Vagina (tissue), 2 donors: ENCODE measurements at regions not wholly inside any gene's neighbourhood (a gene's known extent, or its start where the extent isn't known, plus 50 kb on each side); places are given as distances from the start of the nearest gene placed in this dataset.

ENCODE experiments used
- DNase-seq, 2 donors: peaks; one replicate each; pipeline ENCODE4 v3.0.0-alpha.2; 2017; ENCODE audit errors: extremely low spot score in 2 of 2
- H3K27ac ChIP-seq: fragments of 200-600 bp; sonication (generic); one replicate; pipeline ENCODE4 v1.5.1; 2019
- H3K27me3 ChIP-seq: fragments of 200-600 bp; sonication (generic); one replicate; pipeline ENCODE4 v1.5.1; 2019
- H3K36me3 ChIP-seq, 2 donors: fragments of 200-600 bp; sonication (generic); one replicate each; pipeline ENCODE4 v1.5.1; 2017 to 2019
- H3K4me1 ChIP-seq: fragments of 200-600 bp; sonication (generic); one replicate; pipeline ENCODE4 v1.5.1; 2019
- H3K4me3 ChIP-seq, 2 donors: fragments of 200-600 bp; sonication (generic); 1 replicate in 1 of 2; 2 replicates in 1 of 2; pipeline ENCODE4 v1.5.1; 2016 to 2019
- H3K9me3 ChIP-seq: fragments of 200-600 bp; sonication (generic); one replicate; pipeline ENCODE4 v1.5.1; 2019
- POLR2A ChIP-seq, 2 donors: fragments of 450-650 bp; IDR thresholded peaks; one replicate each; pipeline ENCODE4 v1.6.1; 2017; ENCODE audit warnings: antibody characterized with exemption in 2 of 2, mild to moderate bottlenecking in 2 of 2, moderate library complexity in 2 of 2
- POLR2AphosphoS5 ChIP-seq, 2 donors: sonication (generic); formaldehyde crosslinking; IDR thresholded peaks; one replicate each; pipeline ENCODE4 v1.9.0; 2017; ENCODE audit warnings: antibody characterized with exemption in 2 of 2, mild to moderate bottlenecking in 2 of 2, low read depth in 1 of 2; ENCODE audit not compliant: insufficient read depth in 1 of 2
- intact Hi-C: fragments of 100-400 bp; cut with DNase I; formaldehyde crosslinking; loops from one replicate; pipeline ENCODE4 v1.15.1; 2023
- TF ChIP-seq, protein P1 (sequence below), 3 experiments: fragments of 450-650 bp in 2 of 3; fragments of 200-600 bp in 1 of 3; sonication (generic) in 1 of 3; IDR thresholded peaks; one replicate each; pipeline ENCODE4 v1.5.1; 2017 to 2019; ENCODE audit warnings: antibody characterized with exemption in 3 of 3, mild to moderate bottlenecking in 2 of 3, moderate library complexity in 2 of 3

DNA sequence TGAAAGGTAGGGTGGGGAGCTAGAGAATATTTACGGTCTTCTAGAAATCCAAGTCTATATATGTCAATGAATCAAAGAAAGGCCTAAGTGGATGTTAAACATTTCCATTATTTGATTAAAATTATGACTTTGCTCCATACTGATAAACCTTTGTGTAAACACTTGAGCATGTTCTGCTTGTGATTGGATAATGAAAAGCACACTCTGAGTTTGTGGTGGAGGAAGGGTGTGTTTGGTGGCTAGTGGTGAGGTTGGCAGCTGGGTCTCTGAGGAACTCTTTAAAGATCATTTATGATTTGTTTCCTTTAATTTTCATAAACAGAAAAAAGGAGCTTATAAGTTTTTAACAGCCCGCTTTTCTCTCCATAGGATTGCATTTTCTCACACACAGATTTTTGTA lies 84.7 kb downstream of the RFPL4B start:
- H3K9me3 ChIP-seq, result no peaks in the 10 kb centered on the region
- no peaks in the 10 kb centered on the region for H3K4me1 ChIP-seq
- TF ChIP-seq POLR2AphosphoS5 (IDR thresholded peaks at IDR 0.05; ENCODE audit: insufficient read depth in 1 of 2, low read depth in 1 of 2) (no peak), POLR2A (IDR thresholded peaks at IDR 0.05) (no peak)
- TF ChIP-seq, protein P1, sequence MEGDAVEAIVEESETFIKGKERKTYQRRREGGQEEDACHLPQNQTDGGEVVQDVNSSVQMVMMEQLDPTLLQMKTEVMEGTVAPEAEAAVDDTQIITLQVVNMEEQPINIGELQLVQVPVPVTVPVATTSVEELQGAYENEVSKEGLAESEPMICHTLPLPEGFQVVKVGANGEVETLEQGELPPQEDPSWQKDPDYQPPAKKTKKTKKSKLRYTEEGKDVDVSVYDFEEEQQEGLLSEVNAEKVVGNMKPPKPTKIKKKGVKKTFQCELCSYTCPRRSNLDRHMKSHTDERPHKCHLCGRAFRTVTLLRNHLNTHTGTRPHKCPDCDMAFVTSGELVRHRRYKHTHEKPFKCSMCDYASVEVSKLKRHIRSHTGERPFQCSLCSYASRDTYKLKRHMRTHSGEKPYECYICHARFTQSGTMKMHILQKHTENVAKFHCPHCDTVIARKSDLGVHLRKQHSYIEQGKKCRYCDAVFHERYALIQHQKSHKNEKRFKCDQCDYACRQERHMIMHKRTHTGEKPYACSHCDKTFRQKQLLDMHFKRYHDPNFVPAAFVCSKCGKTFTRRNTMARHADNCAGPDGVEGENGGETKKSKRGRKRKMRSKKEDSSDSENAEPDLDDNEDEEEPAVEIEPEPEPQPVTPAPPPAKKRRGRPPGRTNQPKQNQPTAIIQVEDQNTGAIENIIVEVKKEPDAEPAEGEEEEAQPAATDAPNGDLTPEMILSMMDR (IDR thresholded peaks at IDR 0.05), result no peak
- no peak for DNase-seq
- no peaks in the 10 kb centered on the region for H3K27me3 ChIP-seq
- H3K4me3 ChIP-seq, result no peak overlapping the region
- no peaks in the 10 kb centered on the region for H3K36me3 ChIP-seq
- no peak overlapping the region for H3K27ac ChIP-seq
- intact Hi-C loops, result no loop called here

DNA sequence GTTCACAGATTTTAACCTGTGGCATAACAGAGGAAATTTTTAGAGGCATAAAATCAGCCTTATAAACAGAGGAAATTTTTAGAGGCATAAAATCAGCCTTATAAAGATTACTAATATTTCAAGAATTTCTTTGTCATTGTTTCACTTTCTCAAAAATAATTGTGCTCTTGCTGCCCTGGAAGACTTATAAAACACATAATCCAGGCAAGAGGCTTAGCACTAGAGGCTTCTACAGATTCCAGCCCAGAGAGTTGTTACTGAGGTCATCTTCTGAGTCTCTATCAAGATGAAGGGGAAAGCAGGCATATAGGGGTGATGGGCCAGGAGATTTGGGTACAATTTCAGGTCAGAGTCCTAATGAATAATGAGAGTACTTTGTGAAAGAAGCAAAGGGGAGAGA lies 85.7 kb downstream of the RFPL4B start:
- H3K36me3 ChIP-seq, result no peaks in the 10 kb centered on the region
- H3K4me1 ChIP-seq, result no peaks in the 10 kb centered on the region
- H3K27me3 ChIP-seq, result no peaks in the 10 kb centered on the region
- intact Hi-C loops, result no loop called here
- no peak overlapping the region for H3K4me3 ChIP-seq
- no peak for DNase-seq
- H3K9me3 ChIP-seq, result no peaks in the 10 kb centered on the region
- H3K27ac ChIP-seq, result no peak overlapping the region
- no peak for TF ChIP-seq POLR2AphosphoS5 (IDR thresholded peaks at IDR 0.05; ENCODE audit: insufficient read depth in 1 of 2, low read depth in 1 of 2)

DNA sequence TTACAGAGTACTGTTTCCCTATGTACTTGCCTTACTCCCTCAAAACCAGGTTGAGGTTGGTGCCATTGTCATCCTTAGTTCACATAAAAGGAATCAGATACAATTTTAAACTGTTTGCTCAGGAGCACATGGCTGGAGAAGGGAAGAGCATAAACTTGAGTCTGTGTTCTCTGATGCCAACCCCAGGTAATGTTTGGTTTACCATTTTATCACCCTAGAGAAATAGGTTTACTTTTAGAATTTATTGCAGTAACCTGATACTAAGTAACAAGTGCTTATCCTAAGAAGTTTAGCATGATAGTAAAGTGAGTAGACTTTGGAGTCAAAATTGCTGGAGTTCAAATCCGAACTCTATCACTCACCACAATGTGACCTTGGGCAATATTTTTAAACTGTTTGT lies 86.3 kb downstream of the RFPL4B start:
- no peaks in the 10 kb centered on the region for H3K27me3 ChIP-seq
- no peak overlapping the region for H3K27ac ChIP-seq
- no peak for TF ChIP-seq POLR2AphosphoS5 (IDR thresholded peaks at IDR 0.05; ENCODE audit: insufficient read depth in 1 of 2, low read depth in 1 of 2)
- TF ChIP-seq POLR2A (IDR thresholded peaks at IDR 0.05), result no peak
- TF ChIP-seq, protein P1 (IDR thresholded peaks at IDR 0.05), result no peak
- no peak for DNase-seq
- intact Hi-C loops, result no loop called here
- H3K36me3 ChIP-seq, result no peaks in the 10 kb centered on the region
- no peak overlapping the region for H3K4me3 ChIP-seq
- H3K4me1 ChIP-seq, result no peaks in the 10 kb centered on the region
- H3K9me3 ChIP-seq, result no peaks in the 10 kb centered on the region

DNA sequence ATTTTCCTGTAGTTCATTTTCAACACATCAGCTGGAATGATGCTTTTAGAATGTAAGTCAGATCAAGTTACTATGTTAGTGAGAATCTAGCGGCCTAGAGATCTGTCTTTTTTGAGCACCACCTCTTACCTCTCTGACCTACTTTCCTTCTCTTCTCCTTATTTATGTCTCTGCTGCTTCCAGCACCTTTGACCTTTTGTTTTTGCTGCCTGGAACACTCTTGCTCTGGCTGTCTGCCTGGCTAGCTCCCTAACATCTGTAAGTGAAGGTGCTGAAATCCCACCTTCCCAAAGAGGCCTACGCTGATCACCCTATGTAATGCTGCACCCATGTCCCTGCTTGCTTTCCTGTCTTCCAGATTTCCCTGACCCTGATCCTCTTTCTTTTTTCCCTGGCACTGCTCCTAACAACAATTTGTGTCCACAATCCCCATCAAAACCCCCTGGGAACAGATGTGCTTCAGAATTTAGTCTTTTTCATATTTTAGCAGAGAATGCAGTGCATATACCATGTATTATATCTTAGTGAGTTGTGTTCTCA lies 87.8 kb downstream of the RFPL4B start:
- H3K4me3 ChIP-seq, result no peak overlapping the region
- intact Hi-C loops, result no loop called here
- TF ChIP-seq POLR2AphosphoS5 (IDR thresholded peaks at IDR 0.05; ENCODE audit: insufficient read depth in 1 of 2, low read depth in 1 of 2) (no peak), POLR2A (IDR thresholded peaks at IDR 0.05) (no peak)
- TF ChIP-seq, protein P1 (IDR thresholded peaks at IDR 0.05), result no peak
- no peaks in the 10 kb centered on the region for H3K27me3 ChIP-seq
- no peak for DNase-seq
- H3K9me3 ChIP-seq, result no peaks in the 10 kb centered on the region
- H3K27ac ChIP-seq, result no peak overlapping the region
- no peaks in the 10 kb centered on the region for H3K36me3 ChIP-seq
- H3K4me1 ChIP-seq, result no peaks in the 10 kb centered on the region

DNA sequence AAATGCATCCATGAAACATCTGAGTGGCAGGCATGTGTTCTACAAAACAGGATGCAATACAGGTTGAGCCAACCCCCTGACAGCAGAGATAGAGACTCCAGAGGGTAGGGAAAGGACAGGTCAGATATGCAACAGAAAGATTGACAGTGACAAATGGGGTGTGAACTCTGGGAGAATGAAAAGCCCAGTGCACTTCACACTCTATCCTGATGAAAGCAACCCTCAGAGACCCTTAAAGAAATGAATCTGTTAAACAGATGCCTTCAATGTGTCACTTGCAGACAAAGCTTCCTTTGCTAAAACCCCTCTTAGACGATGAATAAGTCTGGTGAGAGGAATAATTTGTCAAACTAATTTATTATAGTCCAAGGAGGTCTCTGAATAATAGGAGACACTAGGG lies 89.9 kb downstream of the RFPL4B start:
- H3K27me3 ChIP-seq, result no peaks in the 10 kb centered on the region
- no peaks in the 10 kb centered on the region for H3K4me1 ChIP-seq
- H3K27ac ChIP-seq, result no peak overlapping the region
- intact Hi-C loops, result no loop called here
- H3K4me3 ChIP-seq, result no peak overlapping the region
- no peaks in the 10 kb centered on the region for H3K36me3 ChIP-seq
- DNase-seq, result no peak
- TF ChIP-seq, protein P1 (IDR thresholded peaks at IDR 0.05), result no peak
- TF ChIP-seq POLR2A (IDR thresholded peaks at IDR 0.05) (no peak), POLR2AphosphoS5 (IDR thresholded peaks at IDR 0.05; ENCODE audit: insufficient read depth in 1 of 2, low read depth in 1 of 2) (no peak)
- no peaks in the 10 kb centered on the region for H3K9me3 ChIP-seq
